Esophagus squamous epithelium (tissue), 5 donors: ENCODE measurements at regions not wholly inside any gene's neighbourhood (a gene's known extent, or its start where the extent isn't known, plus 50 kb on each side); places are given as distances from the start of the nearest gene placed in this dataset.

Experiments used
- DNase-seq: peaks from one replicate; lab custom pipeline; 2025; lab: John Stamatoyannopoulos, UW
- H3K27ac ChIP-seq, 4 donors: fragments of 200-600 bp; sonication (generic); one replicate each; pipeline ENCODE4 v1.5.1; 2016 to 2019; ENCODE audit warnings: mild to moderate bottlenecking in 1 of 4
- H3K27me3 ChIP-seq, 4 donors: fragments of 200-600 bp; sonication (generic); 1 replicate in 3 of 4; 2 replicates in 1 of 4; pipeline versions ENCODE4 v1.5.1 to v1.6.0; 2017 to 2021; ENCODE audit warnings: antibody characterized with exemption in 1 of 4
- H3K36me3 ChIP-seq, 3 donors: fragments of 200-600 bp; sonication (generic); one replicate each; pipeline ENCODE4 v1.5.1; 2016 to 2019
- H3K4me1 ChIP-seq, 3 donors: fragments of 200-600 bp; sonication (generic); one replicate each; pipeline ENCODE4 v1.5.1; 2017 to 2019
- H3K4me3 ChIP-seq, 4 donors: fragments of 200-600 bp; sonication (generic); 1 replicate in 3 of 4; 2 replicates in 1 of 4; pipeline ENCODE4 v1.5.1; 2016 to 2019; ENCODE audit warnings: mild to moderate bottlenecking in 2 of 4, moderate library complexity in 1 of 4
- H3K9me3 ChIP-seq, 3 donors: fragments of 200-600 bp; sonication (generic); one replicate each; pipeline ENCODE4 v1.5.1; 2016 to 2019
- CTCF ChIP-seq, 6 experiments: fragments of 450-650 bp in 4 of 6; fragments of 200-600 bp in 2 of 6; sonication (generic) in 2 of 6; IDR thresholded peaks; one replicate each; pipeline ENCODE4 v1.5.1; 2016 to 2019; ENCODE audit warnings: antibody characterized with exemption in 6 of 6, mild to moderate bottlenecking in 4 of 6, moderate library complexity in 4 of 6
- POLR2A ChIP-seq, 4 donors: fragments of 450-650 bp; IDR thresholded peaks; one replicate each; pipeline ENCODE4 v1.6.1; 2017; ENCODE audit warnings: antibody characterized with exemption in 4 of 4, mild to moderate bottlenecking in 4 of 4, moderate library complexity in 3 of 4
- WGBS, 2 donors: methylation state at CpG; one replicate each; pipeline ENCODE4 v1.1.5; 2018; 5-methylcytosine and 5-hydroxymethylcytosine counted together
- intact Hi-C: fragments of 100-400 bp; cut with DNase I; formaldehyde crosslinking; loops from one replicate; pipeline ENCODE4 v1.15.0; 2022
- donor health status: DM: yes; HTN: yes; CAD: no.

GRCh38 chr2:129769185-129769991, 210.1 kb upstream of the RAB6C start:
- no peaks in the 10 kb centered on the region for H3K36me3 ChIP-seq
- no peak for DNase-seq

GRCh38 chr2:129771418-129772189, 207.9 kb upstream of the RAB6C start:
- Histone ChIP-seq H3K4me1 (no peaks in the 10 kb centered on the region), H3K27ac (no peak overlapping the region), H3K36me3 (no peaks in the 10 kb centered on the region), H3K27me3 (peaks cover 0 to 3% (median 0%) of the 10 kb centered on the region in 4 donors), H3K9me3 (no peaks in the 10 kb centered on the region), H3K4me3 (no peak overlapping the region)
- TF ChIP-seq POLR2A (IDR thresholded peaks at IDR 0.05): no peak
- TF ChIP-seq CTCF (IDR thresholded peaks at IDR 0.05): no peak
- 84% methylated on average over 5 to 6 of the region's 6 CpGs for WGBS, 2 donors
- DNase-seq: no peak
- intact Hi-C loops: no loop called here

More at GRCh38 chr2:129769185-129769991, 210.1 kb upstream of the RAB6C start:
- intact Hi-C loops: no loop called here
- no peaks in the 10 kb centered on the region for H3K4me1 ChIP-seq
- peaks cover 0 to 20% (median 0%) of the 10 kb centered on the region in 4 donors for H3K27me3 ChIP-seq
- 59 to 65% methylated on average over 3 to 4 of the region's 11 CpGs for WGBS, 2 donors
- TF ChIP-seq CTCF (IDR thresholded peaks at IDR 0.05): no peak
- no peak for TF ChIP-seq POLR2A (IDR thresholded peaks at IDR 0.05)
- H3K4me3 ChIP-seq: no peak overlapping the region
- H3K9me3 ChIP-seq: no peaks in the 10 kb centered on the region
- H3K27ac ChIP-seq: no peak overlapping the region

GRCh38 chr2:129772190-129772579, 207.3 kb upstream of the RAB6C start:
- Histone ChIP-seq H3K27me3 (peaks cover 0 to 3% (median 0%) of the 10 kb centered on the region in 4 donors), H3K4me3 (no peak overlapping the region), H3K36me3 (no peaks in the 10 kb centered on the region), H3K4me1 (no peaks in the 10 kb centered on the region), H3K9me3 (no peaks in the 10 kb centered on the region), H3K27ac (no peak overlapping the region)
- WGBS, 2 donors: 56 to 60% methylated on average over 2 of the region's 2 CpGs
- intact Hi-C loops: no loop called here
- no peak for DNase-seq
- TF ChIP-seq POLR2A (IDR thresholded peaks at IDR 0.05) (no peak), CTCF (IDR thresholded peaks at IDR 0.05) (no peak)

- WGBS, 2 donors: 62 to 92% methylated on average over 3 of the region's 3 CpGs
- intact Hi-C loops: no loop called here
- H3K27ac ChIP-seq: no peak overlapping the region
- no peaks in the 10 kb centered on the region for H3K4me1 ChIP-seq
- no peaks in the 10 kb centered on the region for H3K9me3 ChIP-seq
- no peak overlapping the region for H3K4me3 ChIP-seq
- peaks cover 0 to 15% (median 0%) of the 10 kb centered on the region in 4 donors for H3K27me3 ChIP-seq
- no peak for DNase-seq
- TF ChIP-seq CTCF (IDR thresholded peaks at IDR 0.05) (no peak), POLR2A (IDR thresholded peaks at IDR 0.05) (no peak)
- no peaks in the 10 kb centered on the region for H3K36me3 ChIP-seq
Measured at GRCh38 chr2:129775952-129776653, 203.4 kb upstream of the RAB6C start.
